Gastroesophageal sphincter (tissue), 3 donors: ENCODE measurements at regions not wholly inside any gene's neighbourhood (a gene's known extent, or its start where the extent isn't known, plus 50 kb on each side); places are given as distances from the start of the nearest gene placed in this dataset.

Experiments used
- CTCF ChIP-seq, 4 experiments: fragments of 200-600 bp in 2 of 4; fragments of 450-650 bp in 2 of 4; sonication (generic) in 1 of 4; IDR thresholded peaks; one replicate each; pipeline ENCODE4 v1.5.1; 2017 to 2019; ENCODE audit warnings: antibody characterized with exemption in 4 of 4, mild to moderate bottlenecking in 2 of 4, moderate library complexity in 2 of 4
- POLR2A ChIP-seq, 2 donors: fragments of 450-650 bp; IDR thresholded peaks; one replicate each; pipeline ENCODE4 v1.6.1; 2017; ENCODE audit warnings: antibody characterized with exemption in 2 of 2, mild to moderate bottlenecking in 2 of 2, moderate library complexity in 1 of 2

DNA sequence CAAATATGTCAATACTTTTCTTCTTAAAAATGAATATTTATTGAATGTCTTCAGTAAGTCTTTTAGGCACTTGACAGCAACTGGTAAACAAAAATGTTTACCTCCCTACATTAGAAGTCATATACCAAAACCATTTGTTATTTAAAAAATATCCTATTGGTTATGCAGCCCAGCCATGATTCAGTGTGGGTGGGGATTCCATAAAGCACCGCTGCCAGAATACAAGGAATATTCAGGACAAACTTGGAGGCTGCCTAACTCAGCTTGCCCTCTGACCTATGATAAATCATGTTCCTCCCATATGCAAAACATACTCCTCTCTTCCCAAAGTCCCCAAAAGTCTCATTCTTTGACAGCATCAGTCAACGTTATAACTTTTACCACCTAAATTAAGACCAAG, 486.8 kb upstream of the IRAK1BP1 start:
- TF ChIP-seq POLR2A (IDR thresholded peaks at IDR 0.05): no peak
- no peak for TF ChIP-seq CTCF (IDR thresholded peaks at IDR 0.05)
